WI38 (cell line): ENCODE measurements at regions not wholly inside any gene's neighbourhood (a gene's known extent, or its start where the extent isn't known, plus 50 kb on each side); places are given as distances from the start of the nearest gene placed in this dataset.
"Not testable (repeated sequence)": the region's sequence is repeated elsewhere in the genome, so short reads cannot be mapped to it uniquely, and the experiment has no call there.

Source experiments
- H3K4me3 ChIP-seq: 2 replicates; pipeline ENCODE4 v1.5.1; 2011; ENCODE audit warnings: low read depth, mild to moderate bottlenecking, control low read depth, low read length
- CTCF ChIP-seq: IDR thresholded peaks from 2 replicates; pipeline ENCODE4 v1.5.1; 2012; ENCODE audit warnings: low read depth, mild to moderate bottlenecking, control low read depth, low read length

GRCh38 chrX:112457788-112458187 is 221.9 kb downstream of the LHFPL1 start:
- H3K4me3 ChIP-seq, result no peak overlapping the region
- no peak for TF ChIP-seq CTCF

- no peak overlapping the region for H3K4me3 ChIP-seq
- TF ChIP-seq CTCF, result no peak
Observed at GRCh38 chrX:112450810-112451209, 228.9 kb downstream of the LHFPL1 start.

GRCh38 chrX:112440277-112440676 is 239.5 kb downstream of the LHFPL1 start:
- no peak for TF ChIP-seq CTCF

GRCh38 chrX:112424166-112424565 is 255.6 kb downstream of the LHFPL1 start:
- no peak for TF ChIP-seq CTCF
- no peak overlapping the region for H3K4me3 ChIP-seq

More at GRCh38 chrX:112440277-112440676, 239.5 kb downstream of the LHFPL1 start:
- H3K4me3 ChIP-seq, result no peak overlapping the region

- no peak for TF ChIP-seq CTCF
- H3K4me3 ChIP-seq, result no peak overlapping the region
Observed at GRCh38 chrX:112391313-112391712, 288.4 kb downstream of the LHFPL1 start.

GRCh38 chrX:112381649-112382298 is 298.0 kb downstream of the LHFPL1 start:
- H3K4me3 ChIP-seq, result not testable (repeated sequence)

GRCh38 chrX:112380541-112381278 is 298.1 kb upstream of the TRPC5 start:
- no peak for TF ChIP-seq CTCF
- no peak overlapping the region for H3K4me3 ChIP-seq

GRCh38 chrX:112377481-112377880 is 294.9 kb upstream of the TRPC5 start:
- H3K4me3 ChIP-seq, result no peak overlapping the region
- no peak for TF ChIP-seq CTCF
